WTC11 (cell line): ENCODE measurements at regions not wholly inside any gene's neighbourhood (a gene's known extent, or its start where the extent isn't known, plus 50 kb on each side); places are given as distances from the start of the nearest gene placed in this dataset.

Experiments used
- ATAC-seq: fragments of 200-7000 bp; cut with Tn5 transposase; 2 replicates; pipeline ENCODE4 v1.10.0; 2021; ENCODE audit warnings: mild to moderate bottlenecking, moderate library complexity
- CTCF ChIA-PET: fragments of 300-600 bp; sonication (Branson Sonifier 250); formaldehyde crosslinking; loops from one replicate; lab custom pipeline; 2021; ENCODE audit warnings: antibody characterized with exemption; lab: Charles Lee
- POLR2A ChIA-PET: fragments of 350-600 bp; sonication (Branson Sonifier 250); formaldehyde crosslinking; loops from one replicate; lab custom pipeline; 2021; ENCODE audit warnings: antibody characterized with exemption; lab: Charles Lee
- DNase-seq: peaks from one replicate; pipeline ENCODE4 v3.0.0; 2021; ENCODE audit warnings: low spot score
- H3K27ac Mint-ChIP-seq: 2 replicates; pipeline ENCODE4 v1.8.0; 2021; ENCODE audit warnings: mixed read lengths
- H3K27me3 Mint-ChIP-seq: 2 replicates; pipeline ENCODE4 v1.8.0; 2021; ENCODE audit warnings: low read depth, mild to moderate bottlenecking, moderate library complexity, mixed read lengths
- H3K36me3 Mint-ChIP-seq: 2 replicates; pipeline ENCODE4 v1.8.0; 2021; ENCODE audit warnings: mixed read lengths
- H3K4me1 Mint-ChIP-seq: 2 replicates; pipeline ENCODE4 v1.8.0; 2022; ENCODE audit warnings: mixed read lengths
- H3K4me3 Mint-ChIP-seq: 2 replicates; pipeline ENCODE4 v1.8.0; 2021; ENCODE audit warnings: mild to moderate bottlenecking, moderate library complexity, mixed read lengths
- H3K9me3 Mint-ChIP-seq: 2 replicates; pipeline ENCODE4 v1.8.0; 2021; ENCODE audit warnings: mixed read lengths
- JAZF1 ChIP-seq: fragments of 250-450 bp; sonication (Bioruptor Pico); IDR thresholded peaks from 2 replicates; pipeline ENCODE4 v1.9.0; 2021; ENCODE audit warnings: moderate library complexity, mild to moderate bottlenecking, inconsistent platforms
- NFYB ChIP-seq: sonication (generic); formaldehyde crosslinking; conservative IDR thresholded peaks from 2 replicates; pipeline ENCODE4 v1.8.0; 2022; ENCODE audit warnings: low read depth, missing genetic modification reagents
- NR2C2 ChIP-seq: sonication (generic); formaldehyde crosslinking; IDR thresholded peaks from 2 replicates; pipeline ENCODE4 v1.8.0; 2022; ENCODE audit warnings: mild to moderate bottlenecking, missing genetic modification reagents
- NR3C1 ChIP-seq: sonication (generic); formaldehyde crosslinking; conservative IDR thresholded peaks from 2 replicates; pipeline ENCODE4 v1.8.1; 2023; ENCODE audit warnings: low read depth, mild to moderate bottlenecking, missing genetic modification reagents
- SMAD3 ChIP-seq: sonication (generic); formaldehyde crosslinking; IDR thresholded peaks from 2 replicates; pipeline ENCODE4 v1.8.0; 2022; ENCODE audit warnings: missing genetic modification reagents, mild to moderate bottlenecking, borderline replicate concordance
- SOX15 ChIP-seq: fragments of 250-450 bp; sonication (Bioruptor Pico); IDR thresholded peaks from 2 replicates; pipeline ENCODE4 v1.9.0; 2021; ENCODE audit warnings: mild to moderate bottlenecking
- TEAD1 ChIP-seq: sonication (generic); formaldehyde crosslinking; IDR thresholded peaks from 2 replicates; pipeline ENCODE4 v1.8.0; 2022; ENCODE audit warnings: mild to moderate bottlenecking, missing genetic modification reagents
- ZNF317 ChIP-seq: sonication (generic); formaldehyde crosslinking; IDR thresholded peaks from 2 replicates; pipeline ENCODE4 v1.8.1; 2023; ENCODE audit warnings: low read depth, mild to moderate bottlenecking, moderate library complexity, missing genetic modification reagents, borderline replicate concordance
- TF ChIP-seq, protein P1 (sequence below): sonication (generic); formaldehyde crosslinking; IDR thresholded peaks from 2 replicates; pipeline ENCODE4 v1.8.1; 2022; ENCODE audit warnings: mild to moderate bottlenecking, moderate library complexity, missing genetic modification reagents
- TF ChIP-seq, protein P2 (sequence below): sonication (generic); formaldehyde crosslinking; IDR thresholded peaks from 2 replicates; pipeline ENCODE4 v1.8.0; 2022; ENCODE audit warnings: missing genetic modification reagents
- TF ChIP-seq, protein P3 (sequence below): fragments of 250-450 bp; sonication (Bioruptor Pico); IDR thresholded peaks from 2 replicates; pipeline ENCODE4 v1.9.0; 2021; ENCODE audit warnings: mild to moderate bottlenecking
- TF ChIP-seq, protein P4 (sequence below): sonication (generic); formaldehyde crosslinking; IDR thresholded peaks from 2 replicates; pipeline ENCODE4 v1.8.1; 2023; ENCODE audit warnings: mild to moderate bottlenecking, missing genetic modification reagents
- TF ChIP-seq, protein P5 (sequence below): sonication (generic); formaldehyde crosslinking; IDR thresholded peaks from 2 replicates; pipeline ENCODE4 v1.8.1; 2022; ENCODE audit warnings: low read depth, missing genetic modification reagents, borderline replicate concordance
- TF ChIP-seq, protein P6 (sequence below): sonication (generic); formaldehyde crosslinking; IDR thresholded peaks from 2 replicates; pipeline ENCODE4 v1.8.0; 2023; ENCODE audit warnings: mild to moderate bottlenecking, missing genetic modification reagents
- TF ChIP-seq, protein P7 (sequence below): sonication (generic); formaldehyde crosslinking; IDR thresholded peaks from 2 replicates; pipeline ENCODE4 v1.8.0; 2022; ENCODE audit warnings: mild to moderate bottlenecking, missing genetic modification reagents
- TF ChIP-seq, protein P8 (sequence below): sonication (generic); formaldehyde crosslinking; conservative IDR thresholded peaks from 2 replicates; pipeline ENCODE4 v1.8.1; 2022; ENCODE audit warnings: mild to moderate bottlenecking, missing genetic modification reagents

DNA sequence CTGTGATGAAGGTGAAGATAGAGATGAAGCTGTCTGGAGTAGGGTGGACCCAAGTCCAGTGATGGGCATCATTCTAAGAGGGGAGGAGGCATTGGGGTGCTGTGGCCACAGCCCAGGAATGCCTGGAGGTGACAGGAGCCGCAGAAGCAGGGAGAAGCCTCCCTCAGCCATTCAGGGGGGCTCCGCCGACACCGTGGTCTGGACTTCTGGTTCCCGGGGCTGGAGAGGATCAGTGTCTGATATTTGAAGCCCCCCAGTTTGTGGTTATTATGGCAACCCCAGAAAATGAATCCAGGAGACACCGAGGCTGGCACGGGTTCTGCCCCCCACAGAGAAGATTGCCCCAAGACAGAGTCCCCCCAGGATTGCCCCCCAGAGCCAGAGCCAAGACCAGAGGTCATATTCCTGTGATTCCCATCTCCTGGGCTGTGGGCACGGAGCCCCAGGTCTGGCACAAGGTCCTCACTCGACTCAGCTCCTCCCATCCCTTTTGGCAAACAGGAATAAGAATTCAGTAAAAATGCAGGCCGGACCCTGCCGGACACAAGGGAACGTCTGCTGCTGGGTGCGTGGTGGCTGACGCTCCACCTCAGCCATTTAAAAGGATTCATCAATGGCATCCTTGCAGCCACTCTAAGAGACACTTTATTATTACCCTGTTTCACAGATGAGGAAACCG is 116.6 kb downstream of the CPZ start:
- Mint-ChIP-seq H3K27me3 (peaks cover 6% of the 10 kb centered on the region; the same call in 1 of the 2 replicates), H3K36me3 (peaks cover 15% of the 10 kb centered on the region), H3K9me3 (peaks cover 21% of the 10 kb centered on the region), H3K27ac (no peak overlapping the region; the same call in 1 of the 2 replicates), H3K4me1 (peaks cover 9% of the 10 kb centered on the region), H3K4me3 (no peak overlapping the region)
- DNase-seq = no peak
- TF ChIP-seq NR3C1 (CRISPR knock-in tag) (no peak), JAZF1 (CRISPR knock-in tag) (no peak), NR2C2 (CRISPR knock-in tag) (no peak), SOX15 (CRISPR knock-in tag) (no peak), NFYB (no peak), TEAD1 (no peak), SMAD3 (CRISPR knock-in tag) (no peak), ZNF317 (CRISPR knock-in tag) (no peak)
- TF ChIP-seq, protein P1, sequence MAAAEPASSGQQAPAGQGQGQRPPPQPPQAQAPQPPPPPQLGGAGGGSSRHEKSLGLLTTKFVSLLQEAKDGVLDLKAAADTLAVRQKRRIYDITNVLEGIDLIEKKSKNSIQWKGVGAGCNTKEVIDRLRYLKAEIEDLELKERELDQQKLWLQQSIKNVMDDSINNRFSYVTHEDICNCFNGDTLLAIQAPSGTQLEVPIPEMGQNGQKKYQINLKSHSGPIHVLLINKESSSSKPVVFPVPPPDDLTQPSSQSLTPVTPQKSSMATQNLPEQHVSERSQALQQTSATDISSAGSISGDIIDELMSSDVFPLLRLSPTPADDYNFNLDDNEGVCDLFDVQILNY (CRISPR knock-in tag) = no peak
- TF ChIP-seq, protein P2, sequence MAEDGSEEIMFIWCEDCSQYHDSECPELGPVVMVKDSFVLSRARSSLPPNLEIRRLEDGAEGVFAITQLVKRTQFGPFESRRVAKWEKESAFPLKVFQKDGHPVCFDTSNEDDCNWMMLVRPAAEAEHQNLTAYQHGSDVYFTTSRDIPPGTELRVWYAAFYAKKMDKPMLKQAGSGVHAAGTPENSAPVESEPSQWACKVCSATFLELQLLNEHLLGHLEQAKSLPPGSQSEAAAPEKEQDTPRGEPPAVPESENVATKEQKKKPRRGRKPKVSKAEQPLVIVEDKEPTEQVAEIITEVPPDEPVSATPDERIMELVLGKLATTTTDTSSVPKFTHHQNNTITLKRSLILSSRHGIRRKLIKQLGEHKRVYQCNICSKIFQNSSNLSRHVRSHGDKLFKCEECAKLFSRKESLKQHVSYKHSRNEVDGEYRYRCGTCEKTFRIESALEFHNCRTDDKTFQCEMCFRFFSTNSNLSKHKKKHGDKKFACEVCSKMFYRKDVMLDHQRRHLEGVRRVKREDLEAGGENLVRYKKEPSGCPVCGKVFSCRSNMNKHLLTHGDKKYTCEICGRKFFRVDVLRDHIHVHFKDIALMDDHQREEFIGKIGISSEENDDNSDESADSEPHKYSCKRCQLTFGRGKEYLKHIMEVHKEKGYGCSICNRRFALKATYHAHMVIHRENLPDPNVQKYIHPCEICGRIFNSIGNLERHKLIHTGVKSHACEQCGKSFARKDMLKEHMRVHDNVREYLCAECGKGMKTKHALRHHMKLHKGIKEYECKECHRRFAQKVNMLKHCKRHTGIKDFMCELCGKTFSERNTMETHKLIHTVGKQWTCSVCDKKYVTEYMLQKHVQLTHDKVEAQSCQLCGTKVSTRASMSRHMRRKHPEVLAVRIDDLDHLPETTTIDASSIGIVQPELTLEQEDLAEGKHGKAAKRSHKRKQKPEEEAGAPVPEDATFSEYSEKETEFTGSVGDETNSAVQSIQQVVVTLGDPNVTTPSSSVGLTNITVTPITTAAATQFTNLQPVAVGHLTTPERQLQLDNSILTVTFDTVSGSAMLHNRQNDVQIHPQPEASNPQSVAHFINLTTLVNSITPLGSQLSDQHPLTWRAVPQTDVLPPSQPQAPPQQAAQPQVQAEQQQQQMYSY (CRISPR knock-in tag) = no peak
- TF ChIP-seq, protein P3, sequence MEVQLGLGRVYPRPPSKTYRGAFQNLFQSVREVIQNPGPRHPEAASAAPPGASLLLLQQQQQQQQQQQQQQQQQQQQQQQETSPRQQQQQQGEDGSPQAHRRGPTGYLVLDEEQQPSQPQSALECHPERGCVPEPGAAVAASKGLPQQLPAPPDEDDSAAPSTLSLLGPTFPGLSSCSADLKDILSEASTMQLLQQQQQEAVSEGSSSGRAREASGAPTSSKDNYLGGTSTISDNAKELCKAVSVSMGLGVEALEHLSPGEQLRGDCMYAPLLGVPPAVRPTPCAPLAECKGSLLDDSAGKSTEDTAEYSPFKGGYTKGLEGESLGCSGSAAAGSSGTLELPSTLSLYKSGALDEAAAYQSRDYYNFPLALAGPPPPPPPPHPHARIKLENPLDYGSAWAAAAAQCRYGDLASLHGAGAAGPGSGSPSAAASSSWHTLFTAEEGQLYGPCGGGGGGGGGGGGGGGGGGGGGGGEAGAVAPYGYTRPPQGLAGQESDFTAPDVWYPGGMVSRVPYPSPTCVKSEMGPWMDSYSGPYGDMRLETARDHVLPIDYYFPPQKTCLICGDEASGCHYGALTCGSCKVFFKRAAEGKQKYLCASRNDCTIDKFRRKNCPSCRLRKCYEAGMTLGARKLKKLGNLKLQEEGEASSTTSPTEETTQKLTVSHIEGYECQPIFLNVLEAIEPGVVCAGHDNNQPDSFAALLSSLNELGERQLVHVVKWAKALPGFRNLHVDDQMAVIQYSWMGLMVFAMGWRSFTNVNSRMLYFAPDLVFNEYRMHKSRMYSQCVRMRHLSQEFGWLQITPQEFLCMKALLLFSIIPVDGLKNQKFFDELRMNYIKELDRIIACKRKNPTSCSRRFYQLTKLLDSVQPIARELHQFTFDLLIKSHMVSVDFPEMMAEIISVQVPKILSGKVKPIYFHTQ (CRISPR knock-in tag) = no peak
- TF ChIP-seq, protein P4, sequence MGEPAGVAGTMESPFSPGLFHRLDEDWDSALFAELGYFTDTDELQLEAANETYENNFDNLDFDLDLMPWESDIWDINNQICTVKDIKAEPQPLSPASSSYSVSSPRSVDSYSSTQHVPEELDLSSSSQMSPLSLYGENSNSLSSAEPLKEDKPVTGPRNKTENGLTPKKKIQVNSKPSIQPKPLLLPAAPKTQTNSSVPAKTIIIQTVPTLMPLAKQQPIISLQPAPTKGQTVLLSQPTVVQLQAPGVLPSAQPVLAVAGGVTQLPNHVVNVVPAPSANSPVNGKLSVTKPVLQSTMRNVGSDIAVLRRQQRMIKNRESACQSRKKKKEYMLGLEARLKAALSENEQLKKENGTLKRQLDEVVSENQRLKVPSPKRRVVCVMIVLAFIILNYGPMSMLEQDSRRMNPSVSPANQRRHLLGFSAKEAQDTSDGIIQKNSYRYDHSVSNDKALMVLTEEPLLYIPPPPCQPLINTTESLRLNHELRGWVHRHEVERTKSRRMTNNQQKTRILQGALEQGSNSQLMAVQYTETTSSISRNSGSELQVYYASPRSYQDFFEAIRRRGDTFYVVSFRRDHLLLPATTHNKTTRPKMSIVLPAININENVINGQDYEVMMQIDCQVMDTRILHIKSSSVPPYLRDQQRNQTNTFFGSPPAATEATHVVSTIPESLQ (CRISPR knock-in tag) = no peak
- TF ChIP-seq, protein P5, sequence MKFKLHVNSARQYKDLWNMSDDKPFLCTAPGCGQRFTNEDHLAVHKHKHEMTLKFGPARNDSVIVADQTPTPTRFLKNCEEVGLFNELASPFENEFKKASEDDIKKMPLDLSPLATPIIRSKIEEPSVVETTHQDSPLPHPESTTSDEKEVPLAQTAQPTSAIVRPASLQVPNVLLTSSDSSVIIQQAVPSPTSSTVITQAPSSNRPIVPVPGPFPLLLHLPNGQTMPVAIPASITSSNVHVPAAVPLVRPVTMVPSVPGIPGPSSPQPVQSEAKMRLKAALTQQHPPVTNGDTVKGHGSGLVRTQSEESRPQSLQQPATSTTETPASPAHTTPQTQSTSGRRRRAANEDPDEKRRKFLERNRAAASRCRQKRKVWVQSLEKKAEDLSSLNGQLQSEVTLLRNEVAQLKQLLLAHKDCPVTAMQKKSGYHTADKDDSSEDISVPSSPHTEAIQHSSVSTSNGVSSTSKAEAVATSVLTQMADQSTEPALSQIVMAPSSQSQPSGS = no peak
- TF ChIP-seq, protein P6, sequence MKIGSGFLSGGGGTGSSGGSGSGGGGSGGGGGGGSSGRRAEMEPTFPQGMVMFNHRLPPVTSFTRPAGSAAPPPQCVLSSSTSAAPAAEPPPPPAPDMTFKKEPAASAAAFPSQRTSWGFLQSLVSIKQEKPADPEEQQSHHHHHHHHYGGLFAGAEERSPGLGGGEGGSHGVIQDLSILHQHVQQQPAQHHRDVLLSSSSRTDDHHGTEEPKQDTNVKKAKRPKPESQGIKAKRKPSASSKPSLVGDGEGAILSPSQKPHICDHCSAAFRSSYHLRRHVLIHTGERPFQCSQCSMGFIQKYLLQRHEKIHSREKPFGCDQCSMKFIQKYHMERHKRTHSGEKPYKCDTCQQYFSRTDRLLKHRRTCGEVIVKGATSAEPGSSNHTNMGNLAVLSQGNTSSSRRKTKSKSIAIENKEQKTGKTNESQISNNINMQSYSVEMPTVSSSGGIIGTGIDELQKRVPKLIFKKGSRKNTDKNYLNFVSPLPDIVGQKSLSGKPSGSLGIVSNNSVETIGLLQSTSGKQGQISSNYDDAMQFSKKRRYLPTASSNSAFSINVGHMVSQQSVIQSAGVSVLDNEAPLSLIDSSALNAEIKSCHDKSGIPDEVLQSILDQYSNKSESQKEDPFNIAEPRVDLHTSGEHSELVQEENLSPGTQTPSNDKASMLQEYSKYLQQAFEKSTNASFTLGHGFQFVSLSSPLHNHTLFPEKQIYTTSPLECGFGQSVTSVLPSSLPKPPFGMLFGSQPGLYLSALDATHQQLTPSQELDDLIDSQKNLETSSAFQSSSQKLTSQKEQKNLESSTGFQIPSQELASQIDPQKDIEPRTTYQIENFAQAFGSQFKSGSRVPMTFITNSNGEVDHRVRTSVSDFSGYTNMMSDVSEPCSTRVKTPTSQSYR (CRISPR knock-in tag) = no peak
- TF ChIP-seq, protein P7, sequence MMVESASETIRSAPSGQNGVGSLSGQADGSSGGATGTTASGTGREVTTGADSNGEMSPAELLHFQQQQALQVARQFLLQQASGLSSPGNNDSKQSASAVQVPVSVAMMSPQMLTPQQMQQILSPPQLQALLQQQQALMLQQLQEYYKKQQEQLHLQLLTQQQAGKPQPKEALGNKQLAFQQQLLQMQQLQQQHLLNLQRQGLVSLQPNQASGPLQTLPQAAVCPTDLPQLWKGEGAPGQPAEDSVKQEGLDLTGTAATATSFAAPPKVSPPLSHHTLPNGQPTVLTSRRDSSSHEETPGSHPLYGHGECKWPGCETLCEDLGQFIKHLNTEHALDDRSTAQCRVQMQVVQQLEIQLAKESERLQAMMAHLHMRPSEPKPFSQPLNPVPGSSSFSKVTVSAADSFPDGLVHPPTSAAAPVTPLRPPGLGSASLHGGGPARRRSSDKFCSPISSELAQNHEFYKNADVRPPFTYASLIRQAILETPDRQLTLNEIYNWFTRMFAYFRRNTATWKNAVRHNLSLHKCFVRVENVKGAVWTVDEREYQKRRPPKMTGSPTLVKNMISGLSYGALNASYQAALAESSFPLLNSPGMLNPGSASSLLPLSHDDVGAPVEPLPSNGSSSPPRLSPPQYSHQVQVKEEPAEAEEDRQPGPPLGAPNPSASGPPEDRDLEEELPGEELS = no peak
- TF ChIP-seq, protein P8, sequence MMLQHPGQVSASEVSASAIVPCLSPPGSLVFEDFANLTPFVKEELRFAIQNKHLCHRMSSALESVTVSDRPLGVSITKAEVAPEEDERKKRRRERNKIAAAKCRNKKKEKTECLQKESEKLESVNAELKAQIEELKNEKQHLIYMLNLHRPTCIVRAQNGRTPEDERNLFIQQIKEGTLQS = no peak
- CTCF ChIA-PET = interaction anchor here (0.6 to 1.3 kb wide), 2 partner anchors 21 to 149 kb away, joined by 3 to 10 read pairs; no protein-coding TSS in a partner anchor
- POLR2A ChIA-PET = no interaction called here
- ATAC-seq = no peak
